ENCODE measurements at regions not wholly inside any gene's neighbourhood (a gene's known extent, or its start where the extent isn't known, plus 50 kb on each side); places are given as distances from the start of the nearest gene placed in this dataset.

DNA sequence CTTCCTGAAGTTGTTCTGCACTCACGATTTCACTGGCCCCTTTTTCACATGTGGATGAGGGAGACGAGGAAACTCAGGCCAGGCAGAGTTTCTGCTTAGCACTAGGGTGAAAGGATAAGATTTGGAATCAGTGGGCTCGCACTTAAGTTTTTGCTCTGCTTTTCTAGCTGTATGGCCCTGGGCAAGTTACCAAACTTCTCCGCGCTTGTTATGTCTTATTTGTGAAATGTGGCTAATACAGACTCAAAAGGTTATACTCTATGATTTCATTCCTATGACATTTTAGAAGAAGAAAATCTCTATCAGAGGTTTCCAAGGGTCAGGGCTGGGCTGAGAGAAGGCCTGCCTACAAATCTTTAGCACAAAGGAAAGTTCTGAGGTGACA lies 191.9 kb upstream of the LRIG1 start:
- DNase-seq: peak; percentile 25

GRCh38 chr3:66693461-66694031 lies 192.7 kb upstream of the LRIG1 start:
- peak; percentile 37 for DNase-seq

DNA sequence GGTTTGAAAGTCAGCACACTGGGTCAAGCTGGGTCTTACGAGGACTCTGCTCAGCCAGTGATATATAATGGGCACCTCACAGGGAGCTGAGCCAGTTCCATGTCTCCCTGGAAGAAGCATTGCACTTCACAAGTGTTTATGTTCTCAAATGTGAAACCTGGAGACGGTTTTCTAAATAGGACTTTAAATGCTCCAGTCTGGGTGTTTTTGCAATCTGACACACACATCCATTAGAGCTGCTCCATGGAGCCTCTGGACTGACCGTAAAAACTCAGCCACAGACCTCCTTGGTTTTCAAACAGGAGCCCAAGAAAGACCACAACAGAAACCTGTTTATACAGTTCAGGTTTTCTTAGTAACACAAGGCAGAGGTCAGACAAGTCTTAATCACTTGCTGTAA lies 201.3 kb upstream of the LRIG1 start:
- no peak for DNase-seq

DNA sequence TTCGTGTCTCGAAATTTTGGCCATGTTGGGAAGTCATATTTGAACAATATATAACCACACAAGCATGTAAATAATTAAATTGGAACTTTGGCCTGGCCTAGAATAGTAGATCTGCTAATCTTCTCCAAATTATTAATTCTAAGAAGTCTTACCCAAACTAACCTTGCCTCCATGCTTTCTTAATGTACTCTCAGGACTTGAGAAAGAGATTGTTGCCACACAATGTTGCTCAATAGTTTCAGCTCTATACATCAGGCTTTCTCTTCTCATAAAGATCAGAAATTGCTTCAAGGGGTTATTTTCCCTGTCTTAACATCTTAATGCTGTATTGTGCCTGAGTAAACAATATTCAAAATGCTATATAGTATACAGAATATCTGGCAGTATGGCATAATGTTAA lies 202.7 kb upstream of the LRIG1 start:
- DNase-seq: no peak

- DNase-seq: no peak
Observed at GRCh38 chr3:66705076-66705475, 204.3 kb upstream of the LRIG1 start.

GRCh38 chr3:66706890-66707289 lies 206.1 kb upstream of the LRIG1 start:
- DNase-seq: no peak

DNA sequence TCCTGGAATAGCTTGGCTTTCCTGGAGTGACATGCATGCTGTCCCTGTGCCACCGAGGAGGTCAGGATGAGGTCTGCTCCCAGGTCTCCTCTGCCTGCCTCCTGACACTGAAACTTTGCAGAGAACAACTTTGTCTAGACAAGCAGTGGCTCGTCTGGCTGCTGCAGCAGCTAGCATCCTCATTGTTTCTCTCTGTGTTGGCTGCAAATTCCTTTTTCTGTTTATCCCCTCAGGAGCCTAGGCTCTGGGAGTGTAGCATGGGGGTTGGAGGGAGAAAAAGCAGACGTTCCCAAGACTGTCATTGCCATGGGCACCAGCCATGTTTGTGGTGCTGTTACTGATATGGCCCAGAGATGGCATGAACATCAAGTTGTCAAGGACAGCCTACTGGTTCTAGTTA lies 208.7 kb upstream of the LRIG1 start:
- no peak for DNase-seq

GRCh38 chr3:66712210-66712609 lies 211.4 kb upstream of the LRIG1 start:
- no peak for DNase-seq

GRCh38 chr3:66713921-66714320 lies 213.1 kb upstream of the LRIG1 start:
- DNase-seq: no peak

DNA sequence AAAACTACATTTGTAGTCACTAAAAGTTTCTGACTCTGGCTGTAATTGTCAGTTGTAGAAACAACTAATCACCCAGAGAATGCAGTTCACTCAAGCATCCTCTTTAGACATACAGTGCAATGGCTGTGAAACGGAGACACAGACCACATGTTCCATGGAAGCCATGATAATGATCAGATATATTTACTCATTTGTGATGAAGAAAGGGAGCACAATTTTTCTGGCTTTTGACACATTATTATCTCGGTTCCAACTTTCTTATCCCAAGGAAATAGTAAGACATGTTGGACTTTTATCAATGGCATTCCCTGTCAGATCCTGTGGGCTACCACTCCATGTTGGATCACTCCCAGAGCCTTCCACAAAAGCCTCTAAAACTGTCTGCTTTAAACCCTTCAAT lies 215.0 kb upstream of the LRIG1 start:
- DNase-seq: no peak

DNA sequence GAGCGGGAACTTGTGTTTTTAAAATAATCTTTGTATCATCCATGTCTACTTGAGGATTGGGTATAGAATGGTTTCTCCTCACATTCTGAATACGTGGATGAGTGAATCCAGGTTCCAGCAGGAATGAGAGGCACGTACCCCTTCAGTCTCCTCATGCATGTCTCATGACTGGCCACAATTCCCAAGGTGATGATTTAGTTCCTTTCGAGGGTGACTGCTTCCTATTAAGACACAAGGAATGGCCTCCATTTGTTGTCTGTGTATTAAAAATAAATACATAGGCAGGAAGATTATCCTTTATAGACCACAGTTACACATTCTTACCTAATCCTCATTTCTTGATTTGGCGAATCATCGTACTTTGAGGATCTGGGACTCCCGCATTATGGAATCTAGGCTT lies 217.0 kb upstream of the LRIG1 start:
- DNase-seq: peak; percentile 50

DNA sequence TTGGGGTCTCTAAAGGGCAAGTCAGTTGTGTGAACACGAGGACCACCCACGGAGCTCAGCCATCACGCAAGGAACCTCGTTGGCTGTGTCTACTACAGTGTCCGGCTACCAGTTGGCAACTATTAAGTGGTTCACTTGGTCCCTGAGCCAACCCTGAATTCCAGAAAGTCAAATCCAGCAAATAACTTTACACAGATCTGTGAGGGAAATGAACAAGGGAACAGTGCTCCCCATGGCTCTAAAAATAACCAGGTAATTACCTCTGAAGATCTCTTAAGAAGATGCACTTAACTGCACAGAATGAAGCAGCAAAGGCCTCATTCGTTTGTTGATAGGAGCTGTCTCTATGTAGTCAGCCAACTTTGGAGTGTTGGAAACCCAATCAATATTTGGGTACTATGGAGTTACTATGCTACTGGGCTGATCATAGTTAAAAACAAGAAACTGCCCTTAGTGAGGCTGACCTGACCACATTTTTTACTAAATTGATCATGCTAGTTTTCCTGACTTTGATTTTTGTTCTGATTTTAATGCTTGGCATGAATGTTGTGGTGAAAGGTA lies 219.1 kb upstream of the LRIG1 start:
- no peak for DNase-seq

GRCh38 chr3:66720508-66720907 lies 219.7 kb upstream of the LRIG1 start:
- DNase-seq: no peak

GRCh38 chr3:66722675-66723074 lies 221.9 kb upstream of the LRIG1 start:
- DNase-seq: peak; percentile 75

GRCh38 chr3:66723231-66723630 lies 222.4 kb upstream of the LRIG1 start:
- DNase-seq: peak; percentile 35

GRCh38 chr3:66729687-66730393 lies 229.0 kb upstream of the LRIG1 start:
- no peak for DNase-seq

DNA sequence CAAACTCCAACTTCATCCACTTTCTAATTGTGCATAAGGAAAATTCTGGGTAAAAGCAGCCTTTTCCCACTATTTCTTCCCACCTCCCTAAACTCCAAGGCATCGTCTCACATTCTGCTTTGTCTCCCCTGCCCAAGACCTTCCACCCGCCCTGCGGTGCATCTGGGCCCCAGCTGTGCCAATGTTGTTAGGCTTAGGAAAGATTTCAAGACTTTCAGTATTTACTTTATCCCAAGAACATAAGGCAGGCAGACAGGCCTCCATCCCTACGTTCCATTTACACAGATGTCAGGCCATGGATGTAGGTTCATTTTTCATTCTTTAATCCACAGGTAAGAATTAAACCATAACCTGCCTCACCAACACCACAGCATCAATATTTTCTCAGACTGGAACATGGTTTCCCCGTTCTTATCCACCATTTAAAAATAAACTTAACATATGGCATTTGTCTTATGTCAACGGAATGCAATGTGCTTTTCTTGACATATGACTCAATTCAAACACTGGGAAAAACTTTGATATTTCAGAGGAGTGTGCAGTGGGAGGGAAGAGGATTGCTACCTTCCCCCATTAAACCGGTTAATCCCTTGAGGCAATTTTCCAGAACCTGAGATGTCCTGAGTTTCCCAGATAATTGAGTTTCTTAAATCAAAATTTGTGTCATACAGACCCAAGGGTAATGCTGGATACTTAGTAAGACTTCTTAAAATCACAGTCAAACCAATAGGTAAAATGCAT lies 238.0 kb upstream of the LRIG1 start:
- DNase-seq: peak; percentile 84

- DNase-seq: no peak
Observed at GRCh38 chr3:66740260-66740659, 239.4 kb upstream of the LRIG1 start.

DNA sequence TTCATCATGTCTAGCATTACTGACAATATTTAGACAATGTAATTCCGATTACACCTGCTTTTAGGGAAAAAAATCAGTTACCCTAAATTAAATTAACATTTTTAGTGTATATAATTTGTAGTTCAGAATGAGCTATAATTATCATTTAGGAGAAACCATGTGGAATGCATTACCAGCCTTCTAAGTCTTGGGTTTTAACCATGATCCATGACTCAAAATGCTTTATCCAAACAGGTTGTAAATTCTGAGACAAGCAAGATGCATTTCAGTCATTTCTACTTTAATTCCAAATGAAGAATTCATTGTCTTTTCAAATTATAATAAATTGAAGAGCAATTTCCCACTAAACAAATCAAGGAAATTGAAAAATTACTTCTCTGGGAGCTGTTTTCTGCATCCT lies 243.7 kb upstream of the LRIG1 start:
- DNase-seq: peak; percentile 14

GRCh38 chr3:66744986-66745385 lies 244.2 kb upstream of the LRIG1 start:
- DNase-seq: peak; percentile 13

- peak; percentile 54 for DNase-seq
Observed at GRCh38 chr3:66747261-66747660, 246.4 kb upstream of the LRIG1 start.

- peak; percentile 62 for DNase-seq
Observed at GRCh38 chr3:66747696-66748095, 246.9 kb upstream of the LRIG1 start.

- peak; percentile 60 for DNase-seq
Observed at GRCh38 chr3:66748175-66748876, 247.5 kb upstream of the LRIG1 start.

Data from fibroblast of upper back skin (primary cell).